IPS-NIHi7 (cell line): ENCODE measurements at regions not wholly inside any gene's neighbourhood (a gene's known extent, or its start where the extent isn't known, plus 50 kb on each side); places are given as distances from the start of the nearest gene placed in this dataset.
"Not testable (repeated sequence)": the region's sequence is repeated elsewhere in the genome, so short reads cannot be mapped to it uniquely, and the experiment has no call there.

Experiments used
- DNase-seq: peaks from one replicate; pipeline ENCODE4 v3.0.0; 2012; ENCODE audit warnings: mixed read lengths; ENCODE audit errors: extremely low spot score

DNA sequence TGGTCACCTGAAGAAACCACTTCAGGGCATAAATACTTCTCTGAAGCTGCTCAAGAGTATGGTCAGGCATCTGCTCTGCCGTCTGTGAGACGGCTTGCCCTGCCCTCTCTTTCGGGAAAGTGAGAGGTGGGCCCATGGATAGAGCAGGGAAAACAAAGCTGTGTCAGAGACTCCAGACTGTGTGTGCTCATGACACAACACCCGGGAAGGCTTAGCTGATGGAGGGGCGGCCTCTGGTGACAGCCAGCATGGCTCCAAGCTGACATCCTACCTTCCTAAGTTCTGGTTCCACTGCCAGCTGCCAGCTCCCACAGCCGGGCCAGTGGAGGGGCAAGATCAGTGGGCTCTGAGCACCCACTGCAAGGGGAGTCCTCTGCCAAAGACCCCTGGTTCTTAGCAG is 215.3 kb downstream of the ANKRD30B start:
- DNase-seq, result no peak

DNA sequence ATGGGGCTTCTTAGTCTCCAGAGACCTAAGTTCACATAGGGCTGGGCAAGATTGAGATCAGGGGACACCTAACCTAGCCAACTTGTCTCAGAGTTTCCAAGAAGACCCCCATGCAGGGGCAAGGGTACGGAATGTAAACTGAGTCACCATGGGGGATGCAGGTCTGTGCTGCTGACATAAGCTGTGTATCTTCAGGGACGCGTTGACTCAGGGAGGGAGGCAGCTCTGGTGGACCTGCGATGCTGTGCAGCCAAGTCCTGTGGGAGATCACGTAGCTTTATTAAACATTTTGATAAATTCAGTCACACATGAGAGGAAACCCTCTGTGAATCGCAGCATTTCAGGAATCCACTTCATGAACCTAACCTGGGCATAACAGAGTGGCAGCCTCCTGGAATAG is 216.0 kb downstream of the ANKRD30B start:
- no peak for DNase-seq

DNA sequence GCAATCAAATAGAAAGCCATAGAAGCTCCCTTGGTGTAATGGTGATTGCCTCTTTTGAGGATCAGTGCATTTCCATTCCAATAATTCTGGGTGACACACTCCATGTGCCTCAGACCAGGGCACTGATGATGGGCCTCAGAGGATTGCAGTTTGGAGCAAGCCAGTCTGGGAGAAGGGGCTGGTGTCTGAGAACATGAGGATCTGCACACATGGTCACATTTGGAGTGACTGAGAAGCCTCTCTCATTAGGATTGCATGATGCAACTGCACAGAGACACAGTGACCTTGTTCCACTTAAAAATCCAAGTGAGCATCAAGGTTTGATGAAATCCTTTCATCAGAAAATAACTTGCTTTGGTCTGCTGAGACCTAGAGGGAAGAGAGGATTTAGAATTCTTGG is 216.4 kb downstream of the ANKRD30B start:
- no peak for DNase-seq

DNA sequence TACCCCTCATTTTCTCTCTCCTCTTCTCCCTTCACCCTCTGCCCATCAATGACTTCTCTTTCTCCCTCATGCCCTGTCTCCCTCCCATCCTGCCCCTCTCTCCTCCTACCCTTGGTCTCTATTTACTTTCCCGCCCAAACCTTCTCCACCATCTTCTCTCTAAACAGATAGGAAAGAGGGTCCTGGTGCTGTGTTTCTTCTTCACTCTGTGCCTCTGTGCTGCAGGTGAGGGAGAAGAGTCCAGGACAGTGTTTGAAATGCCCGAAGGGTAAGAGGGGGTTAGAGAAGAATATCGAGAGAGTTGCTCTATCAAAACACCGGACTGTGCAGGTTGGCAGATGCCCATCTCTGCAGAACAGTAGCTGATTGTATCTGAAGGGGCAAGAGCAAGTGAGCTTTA is 217.0 kb downstream of the ANKRD30B start:
- not testable (repeated sequence) for DNase-seq

DNA sequence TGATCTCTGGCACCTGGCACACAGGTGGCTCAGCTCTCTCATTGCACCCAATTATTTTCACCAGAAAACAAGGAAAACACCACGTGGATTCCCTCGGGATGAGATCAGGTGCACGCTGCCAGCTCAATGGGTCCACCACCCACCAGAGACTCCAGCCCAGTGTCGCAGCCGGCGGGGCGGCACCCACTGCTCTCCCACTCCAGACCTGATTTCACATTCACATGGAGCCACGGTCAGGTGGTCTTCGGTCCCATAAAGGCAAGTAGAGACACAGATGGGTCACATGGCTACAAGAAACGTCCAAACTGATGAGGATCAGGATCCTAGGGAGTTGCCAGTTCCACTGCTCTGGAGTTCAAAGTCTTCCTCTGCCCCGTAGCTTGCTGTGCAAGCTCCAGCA is 217.6 kb downstream of the ANKRD30B start:
- DNase-seq, result no peak

DNA sequence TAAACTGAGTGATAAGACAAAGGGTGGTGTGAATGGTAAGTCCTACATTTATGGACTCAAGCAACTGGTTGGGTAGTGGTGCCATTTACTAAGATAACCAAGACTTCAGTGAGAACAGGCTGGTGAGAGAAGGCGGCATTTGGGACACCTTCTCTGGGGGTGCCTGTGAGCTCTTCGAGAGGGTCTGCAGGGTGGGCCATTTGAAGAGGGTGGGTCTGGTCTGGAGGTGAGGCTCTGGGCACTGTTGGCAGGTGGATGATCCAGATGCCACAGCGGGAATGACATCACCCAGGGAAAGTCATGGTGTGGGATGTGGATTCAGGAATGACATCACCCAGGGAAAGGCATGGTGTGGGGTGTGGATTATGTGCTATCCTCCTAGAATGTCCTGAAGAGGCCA is 219.3 kb downstream of the ANKRD30B start:
- DNase-seq, result not testable (repeated sequence)

DNA sequence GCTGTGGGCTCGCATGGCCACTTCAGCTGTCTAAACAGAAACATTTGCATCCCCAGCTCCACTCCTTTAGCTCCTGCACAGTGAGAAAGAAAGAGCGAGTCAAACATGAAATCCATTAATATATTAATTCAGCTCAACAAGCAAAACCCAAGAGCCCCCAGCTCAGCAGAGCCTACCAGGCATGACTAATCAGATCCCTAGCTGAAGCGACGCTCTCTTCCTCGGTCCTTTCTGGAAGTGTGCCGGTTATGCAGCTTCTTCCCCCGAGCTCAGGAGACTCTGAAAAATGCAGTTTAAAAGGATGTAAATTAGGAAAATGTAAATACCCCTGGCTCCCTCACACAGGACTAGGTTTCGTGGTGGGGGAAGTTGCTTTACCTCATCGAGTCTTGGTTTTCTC is 221.5 kb downstream of the ANKRD30B start:
- DNase-seq, result no peak

DNA sequence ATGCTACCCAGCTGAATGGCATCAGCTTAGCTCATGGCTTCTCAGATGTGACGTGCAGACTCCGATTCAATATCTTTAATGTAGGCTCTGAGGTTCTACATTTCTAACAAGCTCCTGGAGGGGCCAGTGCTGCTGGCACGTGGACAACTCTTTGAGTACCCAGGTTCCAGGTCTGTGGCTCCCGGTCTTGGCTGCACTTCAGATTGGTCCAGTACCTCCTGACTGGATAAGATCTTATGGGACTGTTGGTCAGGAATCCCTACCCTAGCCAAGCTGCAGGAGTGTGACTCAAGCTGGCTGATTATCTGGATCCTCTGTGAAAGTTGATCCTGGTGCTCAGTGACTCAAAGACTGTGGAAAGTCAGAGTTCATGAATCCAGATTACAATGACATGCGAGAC is 222.1 kb downstream of the ANKRD30B start:
- no peak for DNase-seq

DNA sequence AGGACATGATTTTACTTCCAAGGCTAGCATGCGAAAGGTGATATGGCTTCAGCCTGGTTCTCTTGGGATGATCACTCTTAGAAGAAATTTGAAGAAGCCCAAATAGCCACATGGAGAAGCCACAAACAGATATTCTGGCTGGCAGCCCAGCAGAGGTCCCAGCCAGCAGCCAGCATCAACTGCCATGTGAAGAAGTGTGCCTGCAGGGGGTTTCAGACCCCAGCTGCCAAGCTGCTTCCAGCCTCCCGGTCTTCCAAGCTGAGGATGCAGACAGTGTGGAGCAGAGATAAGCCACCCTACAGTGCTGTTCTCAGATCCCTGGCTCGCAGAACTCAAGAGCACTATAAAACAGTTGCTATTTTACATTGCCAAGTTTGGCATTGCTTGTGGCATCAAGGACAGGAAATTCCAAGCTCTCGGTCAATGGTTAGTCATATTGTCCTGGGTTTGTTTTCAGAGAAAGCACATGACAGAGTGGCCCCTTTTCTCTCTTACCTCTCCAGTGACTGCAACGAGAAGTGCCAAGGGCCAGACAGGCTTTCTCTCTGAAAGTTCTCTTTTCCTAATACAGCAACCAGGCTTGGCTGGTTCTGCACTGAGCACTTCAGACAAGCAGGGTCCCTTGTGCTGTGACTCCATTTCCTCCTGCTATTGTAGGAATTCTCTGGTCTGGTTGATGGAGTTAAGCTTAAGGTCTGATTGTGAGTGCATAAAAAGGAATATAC is 223.7 kb downstream of the ANKRD30B start:
- DNase-seq, result no peak

DNA sequence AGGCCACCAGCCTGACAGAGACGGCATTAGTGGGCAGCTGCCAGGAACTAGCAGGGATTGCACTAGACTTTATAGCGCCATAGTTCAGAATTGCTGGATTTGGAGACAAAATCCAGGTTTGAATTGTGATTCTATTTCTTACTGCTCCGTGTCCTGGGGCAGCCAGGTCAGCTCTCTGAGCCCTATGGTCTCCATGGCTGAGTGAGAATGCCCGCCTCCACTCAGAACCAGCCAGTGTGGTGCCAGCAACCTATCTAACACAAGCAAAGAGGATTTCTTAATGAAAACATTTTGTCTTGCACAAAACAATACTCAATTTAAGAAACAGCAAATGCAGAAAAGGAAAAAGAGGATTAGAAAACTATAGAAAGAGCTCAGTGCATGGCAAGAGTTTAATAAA is 225.4 kb downstream of the ANKRD30B start:
- not testable (repeated sequence) for DNase-seq

DNA sequence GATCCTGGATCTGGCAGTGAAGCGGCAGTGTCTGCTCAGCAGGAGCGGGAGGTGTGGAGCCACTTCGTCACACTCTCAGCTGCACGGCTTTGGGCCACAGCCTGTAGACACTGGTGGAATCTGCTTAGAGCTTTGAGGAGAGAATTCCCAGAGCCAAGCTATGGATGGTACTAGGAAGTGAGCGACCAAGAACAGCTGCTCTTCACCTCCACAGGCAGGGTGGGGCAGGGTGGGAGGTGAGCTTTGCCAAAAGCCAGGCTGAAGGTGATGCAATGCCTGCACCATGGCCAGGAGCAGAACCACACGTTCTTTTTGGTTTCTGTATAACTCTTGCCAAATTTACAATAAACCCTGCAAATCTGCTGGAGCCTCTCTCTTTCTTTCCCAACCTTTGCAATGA is 226.1 kb downstream of the ANKRD30B start:
- no peak for DNase-seq

DNA sequence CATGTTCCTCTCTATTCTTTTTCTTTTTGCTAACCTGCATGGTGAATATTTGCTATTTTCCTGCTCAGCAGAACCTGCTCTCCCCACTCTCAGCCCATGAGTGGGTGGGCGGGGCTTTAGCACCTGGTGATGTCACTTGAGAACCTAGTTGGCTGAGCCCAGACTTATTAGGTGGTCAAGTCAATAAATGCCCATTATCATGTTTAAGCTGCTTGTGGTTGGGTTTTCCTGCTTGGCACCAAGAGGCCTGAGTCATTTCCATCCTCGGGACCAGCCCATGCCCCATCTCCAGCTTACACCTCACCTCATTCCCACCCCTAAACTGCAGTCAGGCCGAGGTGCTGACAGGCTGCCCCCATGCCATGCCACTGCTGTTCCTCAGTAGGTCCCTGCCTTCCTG is 226.6 kb downstream of the ANKRD30B start:
- no peak for DNase-seq

DNA sequence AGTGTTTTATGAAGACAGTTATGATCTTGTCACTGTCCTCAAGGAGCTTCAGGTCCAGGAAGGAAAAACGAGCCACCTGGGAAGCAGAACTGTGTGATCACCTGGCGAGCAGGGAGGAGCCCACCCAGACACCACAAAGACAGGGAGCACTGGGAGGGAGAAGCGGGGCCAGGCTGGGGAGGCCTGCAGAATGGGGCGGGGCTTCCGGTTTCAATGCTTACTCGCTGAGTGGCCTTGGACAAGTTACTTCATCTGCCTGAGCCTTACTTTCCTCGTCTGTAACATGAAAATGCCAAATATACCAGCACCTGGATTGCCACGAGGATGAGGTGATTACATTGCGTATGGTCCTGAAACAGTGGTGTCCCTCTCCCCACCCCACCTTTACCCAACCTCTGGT is 227.5 kb downstream of the ANKRD30B start:
- DNase-seq, result no peak

DNA sequence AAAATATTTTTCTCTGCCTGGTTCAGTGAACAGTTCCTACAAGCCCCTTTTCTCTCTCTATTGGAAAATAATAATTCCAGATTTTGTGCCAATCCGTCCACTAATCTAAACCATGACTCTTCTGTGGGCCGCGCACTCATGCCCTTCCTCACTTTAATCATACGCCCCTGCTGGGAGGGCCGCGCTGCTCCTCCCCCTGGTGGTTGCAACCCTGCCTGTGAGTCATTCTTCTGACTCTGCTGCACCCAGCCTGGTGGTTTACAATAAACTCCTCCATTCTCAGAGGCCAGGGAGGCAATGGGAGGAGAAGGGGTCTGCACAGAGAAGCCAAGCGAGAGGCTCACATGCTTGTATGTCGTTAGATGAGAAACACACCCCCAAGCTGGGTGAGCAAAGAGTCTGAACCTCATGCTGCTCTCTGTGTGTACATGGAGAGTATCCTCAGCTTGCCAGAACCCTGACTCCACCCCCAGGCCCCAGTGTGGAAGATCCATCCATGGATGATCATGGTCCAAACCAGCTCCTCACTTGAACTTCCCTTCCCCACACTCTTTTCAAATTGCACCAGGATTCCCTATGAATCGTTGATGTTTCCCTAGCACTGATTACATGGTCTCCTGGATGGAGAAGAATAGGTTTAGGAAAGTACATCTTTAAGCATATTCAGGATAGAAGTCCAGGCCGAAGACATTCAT is 228.9 kb downstream of the ANKRD30B start:
- no peak for DNase-seq

DNA sequence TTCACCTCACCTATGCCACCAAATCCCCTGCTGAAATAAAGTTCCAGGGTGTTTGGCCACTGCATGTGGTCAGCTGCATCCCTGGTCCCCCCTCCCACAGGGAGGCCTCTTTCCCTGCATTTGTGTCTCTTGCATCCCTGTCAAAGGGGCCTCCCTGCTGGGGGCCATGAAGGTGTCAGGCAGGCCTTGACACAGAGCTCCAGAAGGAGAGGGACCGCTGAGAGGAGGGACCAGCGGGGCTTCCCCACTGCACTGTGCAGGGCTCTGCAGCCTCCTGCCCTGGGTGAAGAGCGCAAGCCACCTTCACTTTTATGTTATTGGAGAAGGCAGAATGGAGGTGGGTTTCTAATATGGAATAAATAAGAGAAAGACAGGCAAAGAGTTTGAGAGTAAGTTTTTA is 230.2 kb downstream of the ANKRD30B start:
- DNase-seq, result no peak

DNA sequence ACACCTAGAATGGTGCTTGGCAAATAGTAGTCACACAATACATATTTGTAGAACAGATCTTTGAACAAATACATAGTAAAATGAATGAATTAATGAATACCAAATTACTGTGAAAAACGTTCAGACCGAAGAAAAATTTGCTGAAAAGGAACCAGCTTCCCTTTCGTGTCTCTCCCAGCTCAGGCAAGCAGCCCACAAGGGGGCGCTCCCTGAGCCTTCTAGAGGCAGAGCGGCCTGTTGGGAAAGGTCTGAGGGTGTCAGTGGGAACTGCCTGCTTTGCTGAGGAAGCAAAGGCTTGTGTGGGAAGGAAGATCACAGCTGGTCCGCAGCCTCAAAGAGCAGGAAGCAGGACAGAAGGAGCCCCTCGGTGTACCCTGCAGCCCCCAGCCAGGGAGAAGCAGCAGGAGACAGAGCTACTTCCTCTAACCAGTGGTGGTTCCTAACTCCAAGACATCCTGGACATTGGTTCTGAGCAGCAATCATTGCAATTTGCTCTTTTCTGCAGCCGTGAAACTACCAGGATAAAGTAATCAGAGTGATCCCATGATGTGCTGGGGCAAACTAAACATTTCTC is 231.1 kb downstream of the ANKRD30B start:
- DNase-seq, result peak; percentile 68

DNA sequence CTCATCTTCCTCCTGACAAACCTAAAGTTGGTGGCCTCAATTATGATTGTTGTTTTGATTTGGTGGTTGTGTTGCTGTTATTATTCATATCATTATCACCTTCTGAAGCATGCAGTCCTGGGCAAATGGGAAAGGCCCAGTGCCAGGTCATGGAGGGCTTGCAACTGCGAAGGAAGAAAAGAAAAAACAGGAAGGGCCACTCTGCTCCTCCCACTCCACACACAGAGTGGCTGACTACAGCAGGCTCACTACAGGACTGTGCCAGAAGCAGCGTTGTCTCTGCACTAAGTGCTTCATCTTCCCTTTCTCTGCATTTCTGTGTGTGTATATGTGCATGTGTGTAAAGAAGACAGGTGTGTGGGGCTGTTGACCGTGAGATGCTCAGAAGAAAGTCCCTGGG is 231.9 kb downstream of the ANKRD30B start:
- DNase-seq, result no peak

DNA sequence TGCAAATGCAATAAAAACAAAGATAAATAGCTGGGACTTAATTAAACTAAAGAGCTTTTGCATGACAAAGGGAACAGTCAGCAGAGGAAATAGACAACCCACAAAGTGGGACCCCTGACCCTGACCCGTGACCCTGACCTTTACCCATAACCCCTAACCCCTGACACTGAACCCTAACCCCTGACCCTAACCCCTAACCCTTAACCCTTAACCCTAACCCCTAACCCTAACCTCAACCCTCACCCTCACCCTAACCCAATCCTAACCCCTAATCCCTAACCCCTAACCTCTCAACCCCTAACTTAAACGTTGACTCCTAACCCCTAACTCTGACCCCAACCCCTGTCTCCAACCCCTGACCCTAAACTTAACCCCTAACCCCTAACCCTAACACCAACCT is 236.6 kb downstream of the ANKRD30B start:
- not testable (repeated sequence) for DNase-seq

DNA sequence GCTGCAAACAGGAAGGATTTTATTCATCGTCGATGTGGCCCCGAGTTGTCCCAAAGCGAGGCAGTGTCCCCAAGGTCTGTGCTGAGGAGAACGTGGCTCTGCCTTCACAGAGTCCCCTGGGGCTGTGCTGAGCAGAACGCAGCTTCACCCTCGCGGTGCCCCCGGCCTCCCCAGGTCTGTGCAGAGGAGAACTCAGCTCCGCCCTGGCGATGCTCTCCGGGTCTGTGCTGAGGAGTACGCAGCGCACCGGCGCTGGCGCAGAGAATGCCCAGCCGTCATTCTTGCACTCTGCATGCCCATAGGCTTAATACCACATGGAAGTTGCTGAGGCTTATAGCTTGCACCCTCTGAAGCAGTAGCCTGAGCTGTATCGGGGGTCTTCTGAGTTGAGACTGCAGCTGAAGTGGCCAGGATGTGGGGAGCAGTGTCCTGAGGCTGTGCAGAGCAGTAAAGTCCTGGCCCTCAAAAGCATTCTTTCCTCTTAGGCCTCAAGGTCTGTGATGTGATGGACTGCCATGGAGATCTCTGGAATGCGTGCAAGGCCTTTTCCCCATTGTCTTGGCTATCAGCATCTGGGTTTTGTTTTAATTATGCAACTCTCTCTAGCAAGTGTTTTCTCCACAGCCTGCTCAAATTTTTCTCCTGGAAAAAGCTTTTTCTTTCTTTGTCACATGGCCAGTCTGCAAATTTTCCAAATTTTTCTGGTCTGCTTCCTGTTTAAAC is 237.5 kb downstream of the ANKRD30B start:
- DNase-seq, result not testable (repeated sequence)

DNA sequence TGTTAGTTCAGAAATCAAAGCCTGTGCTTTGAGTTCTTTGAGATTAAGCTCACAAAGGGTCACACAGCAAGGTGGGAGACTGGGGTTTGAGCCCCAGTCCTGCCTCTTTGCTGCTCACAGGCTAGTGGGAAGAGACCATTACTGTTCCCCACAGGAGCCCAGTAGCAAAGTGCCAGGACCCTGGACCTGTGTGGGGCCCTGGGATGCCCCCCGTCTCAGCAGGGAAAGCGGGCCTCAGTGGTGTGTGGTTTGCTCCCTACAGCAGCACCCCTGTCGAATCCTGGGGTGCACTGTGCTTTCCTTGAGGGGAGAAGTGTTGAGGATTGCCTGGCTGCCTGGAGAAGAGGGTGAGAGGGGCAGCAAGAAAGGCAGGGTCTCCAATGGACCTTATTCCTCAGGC is 239.4 kb downstream of the ANKRD30B start:
- DNase-seq, result not testable (repeated sequence)

DNA sequence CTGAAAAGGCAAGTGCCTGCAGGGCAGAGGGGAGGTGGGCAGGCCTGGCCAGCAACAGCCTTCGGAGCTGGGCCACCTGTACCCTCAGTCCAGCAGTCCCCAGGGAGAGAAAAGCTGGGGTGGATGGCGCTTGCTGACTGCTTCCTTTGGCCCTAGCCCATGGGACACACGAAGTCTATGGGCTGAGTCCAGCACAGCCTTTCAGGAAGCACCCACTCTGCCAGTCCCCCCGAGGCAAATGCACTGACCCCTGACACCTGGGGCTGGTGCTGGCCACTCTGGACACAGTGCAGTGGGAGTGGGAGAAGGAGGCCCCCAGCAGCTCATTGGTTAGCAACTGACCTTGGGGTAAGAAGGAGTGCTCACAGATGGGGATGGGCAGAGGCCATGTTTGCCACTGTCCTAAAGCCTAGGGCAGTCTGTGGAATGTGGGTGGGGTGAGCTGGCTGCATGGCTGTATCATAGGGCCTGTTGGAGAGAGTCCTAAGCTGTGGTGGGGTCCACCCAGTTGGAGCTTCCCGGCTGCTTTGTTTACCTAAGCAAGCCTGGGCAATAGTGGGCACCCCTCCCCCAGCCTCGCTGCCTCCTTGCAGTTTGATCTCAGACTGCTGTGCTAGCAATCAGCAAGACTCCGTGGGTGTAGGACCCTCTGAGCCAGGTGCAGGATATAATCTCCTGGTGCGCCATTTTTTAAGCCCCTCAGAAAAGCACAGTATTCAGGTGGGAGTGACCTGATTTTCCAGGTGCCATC is 240.2 kb downstream of the ANKRD30B start:
- not testable (repeated sequence) for DNase-seq

DNA sequence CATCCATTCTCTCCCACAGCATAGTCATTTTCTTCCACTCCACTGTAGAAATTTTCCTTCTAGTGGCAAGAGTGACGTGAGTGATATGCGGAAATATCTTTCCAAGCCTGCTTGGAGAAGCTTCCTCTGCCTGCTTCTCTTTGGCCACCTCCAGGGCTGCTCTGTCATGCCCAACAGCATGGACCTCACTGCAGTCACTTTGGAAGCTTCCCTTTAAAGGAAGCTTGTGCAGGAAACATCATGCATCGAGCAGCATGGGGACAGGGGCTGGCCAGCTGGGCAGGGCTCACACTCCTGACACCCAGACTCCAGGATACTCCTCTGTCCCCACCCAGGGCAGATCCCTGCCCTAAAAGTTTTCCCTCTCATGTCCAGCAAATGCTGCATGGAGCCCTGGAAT is 241.6 kb downstream of the ANKRD30B start:
- not testable (repeated sequence) for DNase-seq
